ENCODE measurements at regions not wholly inside any gene's neighbourhood (a gene's known extent, or its start where the extent isn't known, plus 50 kb on each side); places are given as distances from the start of the nearest gene placed in this dataset.

DNA sequence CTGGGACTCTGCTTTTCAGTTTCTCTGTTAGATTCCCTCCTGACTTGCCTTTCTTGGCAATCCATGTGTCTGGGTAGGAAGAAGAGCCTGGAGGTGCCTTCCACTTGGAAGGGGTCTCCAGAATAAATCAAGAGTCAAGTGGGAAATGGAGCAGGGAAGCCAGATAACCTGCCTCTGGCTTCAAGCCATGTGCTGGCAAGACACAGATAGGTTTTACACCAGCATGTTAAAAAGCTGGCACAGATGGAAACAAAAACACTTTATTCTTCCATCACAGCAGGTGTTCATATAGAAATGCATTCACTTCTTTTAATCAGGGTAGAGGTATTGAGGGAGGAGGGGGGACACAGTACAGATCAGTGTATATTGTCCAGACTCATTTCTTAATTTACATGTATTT is 356.9 kb upstream of the RUNX1 start:
- no peak for TF ChIP-seq POLR2A (IDR thresholded peaks at IDR 0.05)
- TF ChIP-seq CTCF (IDR thresholded peaks at IDR 0.05) = no peak

Measured in heart left ventricle (tissue), 13 donors.